Stimulated activated CD4-positive, alpha-beta T cell treated with anti-CD3 and anti-CD28 coated beads, TNF-alpha, amount 100 ng/mL, for 4 hours (primary cell): ENCODE measurements at regions not wholly inside any gene's neighbourhood (a gene's known extent, or its start where the extent isn't known, plus 50 kb on each side); places are given as distances from the start of the nearest gene placed in this dataset.
"Not testable (repeated sequence)": the region's sequence is repeated elsewhere in the genome, so short reads cannot be mapped to it uniquely, and the experiment has no call there.

ENCODE experiments used
- DNase-seq, 3 experiments: peaks; one replicate each; pipeline ENCODE4 v3.0.0-alpha.2; 2020; ENCODE audit warnings: low read depth in 3 of 3

DNA sequence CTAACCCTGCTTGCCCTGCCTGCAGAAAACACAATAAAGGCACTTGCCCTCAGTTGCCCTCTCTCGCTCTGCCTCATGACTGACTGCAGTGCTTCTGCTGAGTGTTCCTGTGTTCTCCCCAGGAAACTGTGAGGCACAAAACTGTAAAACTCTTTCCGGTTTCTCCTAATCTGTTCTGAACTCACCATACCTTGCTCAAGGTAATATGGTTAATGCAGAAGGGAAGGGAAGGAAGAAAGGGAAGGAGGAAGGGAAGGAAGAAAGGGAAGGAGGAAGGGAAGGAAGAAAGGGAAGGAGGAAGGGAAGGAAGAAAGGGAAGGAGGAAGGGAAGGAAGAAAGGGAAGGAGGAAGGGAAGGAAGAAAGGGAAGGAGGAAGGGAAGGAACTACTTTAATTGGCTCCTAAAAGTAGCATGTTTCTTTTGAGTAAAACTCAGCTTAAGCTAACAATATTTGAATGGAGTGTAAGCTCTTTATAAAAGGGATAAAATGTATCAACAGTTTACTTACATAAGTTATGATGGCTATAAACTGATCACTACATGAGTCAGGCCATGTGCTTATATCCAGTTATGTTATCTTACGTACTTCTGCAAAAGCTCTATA lies 334.0 kb upstream of the CLEC14A start:
- DNase-seq: no peak

DNA sequence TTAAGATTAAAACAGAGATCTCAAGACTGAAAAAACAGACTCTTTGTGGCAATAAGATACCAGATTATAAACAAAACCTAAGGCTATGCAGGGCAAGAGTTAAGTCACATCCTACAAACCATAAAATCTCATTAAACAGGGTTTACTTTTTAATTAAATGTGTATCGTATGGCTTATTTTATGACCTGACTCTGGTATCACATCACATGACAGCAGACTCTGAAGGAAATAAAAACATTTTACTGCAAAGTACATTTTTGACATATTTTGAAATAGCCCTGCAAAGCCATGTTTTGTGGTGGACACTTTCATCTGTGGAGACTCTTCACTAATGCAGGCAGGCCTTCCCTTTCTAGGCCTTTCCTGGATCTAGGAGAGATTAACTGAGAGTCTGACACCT lies 327.6 kb upstream of the CLEC14A start:
- no peak for DNase-seq

GRCh38 chr14:38578278-38578681 lies 322.4 kb upstream of the CLEC14A start:
- DNase-seq: no peak

GRCh38 chr14:38567703-38568102 lies 311.8 kb upstream of the CLEC14A start:
- DNase-seq: no peak

DNA sequence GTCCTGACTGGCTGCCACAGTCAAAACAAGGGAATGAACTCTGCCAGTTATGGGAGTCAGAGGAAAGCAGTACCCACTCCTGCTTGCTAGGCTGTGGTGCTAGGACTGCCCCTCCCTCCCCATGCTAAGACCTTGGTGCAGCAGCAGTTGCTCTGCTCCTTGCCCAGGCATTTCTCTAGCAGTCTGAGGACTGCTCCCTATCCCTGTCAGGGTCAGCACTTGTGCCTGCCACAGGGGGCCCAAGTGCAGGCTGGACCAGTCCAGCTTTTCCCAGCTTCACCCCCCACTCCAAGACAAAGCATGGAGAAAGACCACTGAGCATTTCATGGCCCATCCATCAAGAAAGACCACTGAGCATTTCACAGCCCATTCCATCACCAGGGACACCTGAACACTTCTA lies 305.8 kb upstream of the CLEC14A start:
- no peak for DNase-seq

- no peak for DNase-seq
These were observed 303.8 kb upstream of the CLEC14A start for GRCh38 chr14:38559711-38560110.

GRCh38 chr14:38557391-38557790 lies 301.5 kb upstream of the CLEC14A start:
- not testable (repeated sequence) for DNase-seq

DNA sequence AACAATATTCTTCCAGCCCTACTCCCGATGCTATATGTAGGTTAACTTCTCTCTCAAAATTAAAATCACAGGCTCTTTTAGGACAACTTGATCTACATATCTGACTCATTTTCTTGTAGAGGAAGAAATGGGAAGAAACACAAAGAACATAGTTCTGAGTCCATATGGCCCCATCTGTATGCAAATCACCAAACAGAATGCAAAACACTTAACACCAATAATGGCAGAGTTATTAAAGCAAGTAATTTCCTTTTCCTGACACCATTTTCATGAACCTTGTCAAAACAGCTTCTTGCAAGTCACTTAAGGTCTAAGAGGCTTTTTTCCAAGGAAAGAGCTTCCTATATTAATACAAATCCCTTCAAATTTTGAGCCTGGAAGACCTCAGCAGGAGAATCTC lies 300.4 kb upstream of the CLEC14A start:
- DNase-seq: no peak

DNA sequence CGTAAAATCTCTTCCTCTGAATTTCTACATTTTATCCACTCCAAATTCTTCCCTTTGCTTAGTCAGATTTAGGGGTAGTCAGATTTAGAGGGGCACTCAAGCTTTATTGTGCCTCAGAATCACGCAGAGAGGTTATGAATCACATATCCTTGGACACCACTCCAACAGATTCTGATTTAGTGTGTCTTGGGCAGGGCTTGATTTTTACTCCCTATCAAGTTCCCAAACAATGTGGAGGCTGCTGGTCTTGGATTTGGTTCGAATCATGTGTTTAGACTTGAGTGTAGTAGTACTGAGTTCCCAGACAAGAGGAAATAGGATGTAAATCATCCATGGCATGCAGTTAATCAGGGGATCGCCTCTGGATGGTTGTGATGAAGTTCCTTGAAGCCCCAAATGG lies 298.1 kb upstream of the CLEC14A start:
- no peak for DNase-seq

DNA sequence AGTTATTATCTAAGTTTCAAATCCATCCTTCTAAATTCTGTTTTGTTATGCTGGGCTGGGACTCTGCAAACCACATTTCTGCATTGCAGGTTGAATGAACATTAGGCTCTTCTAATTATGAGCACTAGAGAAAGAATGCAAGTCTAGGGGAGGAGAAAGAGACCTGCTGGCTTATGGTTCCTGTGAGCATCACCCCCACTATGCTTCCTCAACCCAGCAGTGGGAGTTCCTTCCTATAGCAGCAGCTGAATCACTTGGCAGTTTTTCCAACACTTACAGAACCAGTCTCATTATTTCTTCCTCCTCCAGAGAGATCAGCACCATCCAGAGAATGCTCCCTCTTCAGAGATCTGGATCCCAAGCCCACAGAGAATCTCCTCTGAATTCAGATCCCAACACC lies 297.7 kb upstream of the CLEC14A start:
- no peak for DNase-seq

GRCh38 chr14:38549564-38549963 lies 293.7 kb upstream of the CLEC14A start:
- DNase-seq: no peak

DNA sequence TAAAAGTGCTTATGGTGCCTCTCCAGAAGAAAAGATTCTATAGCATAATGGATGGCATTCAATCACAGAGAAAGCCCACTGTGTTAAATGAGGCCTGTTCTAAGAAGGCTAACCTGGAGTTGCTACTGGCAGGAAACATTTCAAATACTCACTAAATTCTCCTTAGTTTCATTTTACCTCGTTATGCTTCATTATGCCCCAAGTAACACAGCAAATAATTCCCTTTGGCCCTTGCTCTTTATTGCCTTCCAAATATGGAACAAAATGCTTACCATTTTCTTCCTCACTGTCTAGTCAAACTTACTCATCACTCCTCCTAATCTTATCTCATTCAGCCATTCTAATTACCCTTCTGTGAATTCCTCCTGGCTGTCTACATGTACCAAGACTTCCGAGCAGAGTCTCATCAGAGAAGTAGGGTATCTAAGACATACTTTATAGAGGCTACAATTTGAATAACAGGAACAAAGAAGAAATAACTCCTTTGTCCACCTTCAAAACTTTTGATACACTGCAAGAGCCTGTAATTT lies 292.1 kb upstream of the CLEC14A start:
- DNase-seq: no peak

DNA sequence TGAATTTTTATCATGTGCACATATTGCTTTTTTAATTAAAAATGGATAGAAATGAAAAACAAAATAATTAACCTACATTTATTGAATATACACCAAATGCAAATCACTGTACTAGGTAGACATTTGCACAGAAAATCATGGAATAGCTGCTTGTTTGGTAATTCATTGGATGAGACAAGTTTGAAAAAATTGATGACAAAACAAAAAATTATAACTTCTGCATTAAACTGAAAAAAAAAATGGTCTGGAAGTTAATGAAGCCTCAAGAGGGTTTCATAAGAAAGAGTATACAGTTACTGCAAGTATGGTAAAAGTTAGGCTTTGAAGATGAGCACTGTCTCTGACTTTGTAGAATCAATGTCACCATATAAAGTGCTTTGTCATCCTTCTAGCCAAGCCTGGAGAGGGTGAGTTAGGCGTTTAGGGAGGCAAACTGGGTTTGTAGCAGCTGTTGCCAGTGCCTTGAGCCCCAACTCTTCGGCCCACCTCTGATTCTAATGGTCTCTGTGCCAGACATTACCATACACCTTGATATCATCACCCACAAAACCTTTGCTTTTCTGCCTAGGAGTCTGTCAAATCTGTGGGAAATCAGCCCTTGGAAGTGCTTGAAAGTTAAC lies 291.1 kb upstream of the CLEC14A start:
- no peak for DNase-seq

- no peak for DNase-seq
These were observed 288.9 kb upstream of the CLEC14A start for GRCh38 chr14:38544776-38545175.

GRCh38 chr14:38543851-38544250 lies 288.0 kb upstream of the CLEC14A start:
- not testable (repeated sequence) for DNase-seq

- not testable (repeated sequence) for DNase-seq
These were observed 282.2 kb upstream of the CLEC14A start for GRCh38 chr14:38538053-38538452.

- DNase-seq: no peak
These were observed 280.6 kb upstream of the CLEC14A start for GRCh38 chr14:38536376-38537038.

DNA sequence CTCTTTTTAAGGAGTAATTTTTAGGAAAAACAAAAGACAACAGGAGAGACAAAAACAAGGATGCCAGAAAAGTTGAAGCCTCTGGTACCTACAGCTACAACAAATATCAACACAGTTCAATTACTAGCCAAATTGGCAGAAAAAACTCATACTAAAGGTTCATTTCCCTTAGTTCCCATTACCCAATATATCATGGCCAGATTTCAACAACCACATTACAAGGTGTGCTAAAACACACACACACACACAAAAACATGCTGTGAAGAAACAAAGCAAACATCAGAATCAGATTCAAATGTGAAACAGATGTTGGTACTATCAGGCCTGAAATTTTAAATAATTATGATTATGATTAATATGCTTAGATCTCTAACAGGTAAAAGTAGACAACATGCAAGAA lies 272.7 kb upstream of the CLEC14A start:
- DNase-seq: no peak

DNA sequence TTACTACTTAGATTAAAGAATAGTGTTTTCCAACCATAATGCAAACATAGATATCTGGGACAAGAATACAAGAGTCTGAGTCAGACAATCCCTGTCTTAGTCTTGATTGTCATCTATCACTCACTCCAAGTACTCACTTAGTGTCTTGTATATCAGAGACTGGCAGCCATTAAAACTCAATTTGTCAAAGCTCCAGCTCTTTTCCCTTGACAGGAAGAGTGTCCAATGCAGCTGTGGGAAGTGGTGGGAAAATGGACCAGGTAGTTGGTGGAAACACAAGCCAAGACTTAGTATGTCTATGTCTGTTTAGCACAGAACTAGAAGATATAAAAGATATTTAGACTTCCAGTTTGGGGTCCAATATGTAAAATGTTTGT lies 271.6 kb upstream of the CLEC14A start:
- DNase-seq: no peak

- no peak for DNase-seq
These were observed 271.1 kb upstream of the CLEC14A start for GRCh38 chr14:38526826-38527501.

DNA sequence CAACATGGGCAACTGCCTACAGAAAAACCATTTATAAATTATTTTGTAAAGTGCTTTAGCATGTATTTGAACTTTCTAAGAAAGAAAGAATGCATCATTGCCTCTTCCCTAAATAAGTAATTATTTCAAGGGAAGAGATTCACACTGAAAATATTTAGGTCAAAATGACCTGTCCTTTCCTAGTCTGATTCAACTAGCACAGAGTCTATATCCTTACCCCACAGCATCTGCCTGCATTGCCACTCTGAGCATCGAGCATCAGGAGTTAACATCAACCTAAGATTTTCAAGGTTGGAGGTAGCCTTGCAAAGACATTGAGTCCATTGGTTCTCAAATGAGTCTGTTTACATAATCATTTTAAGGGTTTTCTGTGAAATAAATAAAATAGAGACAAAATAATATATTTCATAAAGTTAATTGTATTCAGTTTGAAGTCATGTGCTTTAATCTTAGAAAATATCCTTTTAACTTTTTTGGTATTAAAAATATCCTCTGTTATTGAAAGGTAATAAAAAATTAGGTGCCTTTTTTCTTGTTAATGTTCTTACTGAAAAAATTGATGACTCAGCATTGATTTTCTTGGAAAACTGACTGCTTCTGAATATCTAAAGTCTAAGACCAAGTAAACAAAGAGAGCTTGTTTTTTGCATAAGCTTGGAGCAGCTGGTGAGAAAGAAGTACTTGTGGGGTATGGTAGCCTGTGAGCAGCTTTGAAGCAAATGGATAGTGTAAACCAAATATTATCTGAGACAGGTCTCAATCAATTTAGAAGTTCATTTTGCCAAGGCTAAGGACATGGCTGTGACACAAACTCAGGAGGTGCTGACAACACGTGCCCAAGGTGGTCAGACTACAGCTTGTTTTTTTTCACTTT lies 269.0 kb upstream of the CLEC14A start:
- no peak for DNase-seq

GRCh38 chr14:38522724-38523123 lies 266.8 kb upstream of the CLEC14A start:
- DNase-seq: no peak
